OCI-LY3 (cell line): ENCODE measurements at regions not wholly inside any gene's neighbourhood (a gene's known extent, or its start where the extent isn't known, plus 50 kb on each side); places are given as distances from the start of the nearest gene placed in this dataset.

Experiments
- H2AFZ ChIP-seq: fragments of 200-600, 300-600 bp; shearing (Covaris generic); 2 replicates; pipeline ENCODE4 v1.6.0; 2014; ENCODE audit warnings: antibody characterized with exemption, low read depth, low read length
- H3K27ac ChIP-seq: fragments of 200-600, 300-600 bp; sonication (generic); 2 replicates; pipeline ENCODE4 v1.5.1; 2014; ENCODE audit warnings: mild to moderate bottlenecking, low read length, moderate library complexity, mixed read lengths
- H3K27me3 ChIP-seq: fragments of 200-600, 300-600 bp; sonication (generic); 2 replicates; pipeline ENCODE4 v1.6.1; 2014; ENCODE audit warnings: low read depth, low read length, mixed read lengths
- H3K36me3 ChIP-seq: fragments of 200-600, 300-600 bp; sonication (generic); replicated peaks from 2 replicates; pipeline ENCODE3; 2014; ENCODE audit warnings: low read depth, low read length, mixed read lengths
- H3K4me1 ChIP-seq: fragments of 300-600, 200-600 bp; sonication (generic); 2 replicates; pipeline ENCODE4 v1.6.1; 2014; ENCODE audit warnings: low read length, mixed read lengths
- H3K4me2 ChIP-seq: fragments of 200-600, 300-600 bp; sonication (generic); 2 replicates; pipeline ENCODE4 v1.6.1; 2014; ENCODE audit warnings: low read length, mixed read lengths
- H3K4me3 ChIP-seq: fragments of 300-600, 200-600 bp; sonication (generic); 2 replicates; pipeline ENCODE4 v1.5.1; 2014; ENCODE audit warnings: antibody characterized with exemption, mild to moderate bottlenecking, low read length, moderate library complexity
- H3K79me2 ChIP-seq: fragments of 300-600, 200-600 bp; shearing (Covaris generic); 2 replicates; pipeline ENCODE4 v1.6.1; 2014; ENCODE audit warnings: mild to moderate bottlenecking, low read length, mixed read lengths
- H3K9ac ChIP-seq: fragments of 300-600, 200-600 bp; shearing (Covaris generic); 2 replicates; pipeline ENCODE4 v1.6.0; 2014; ENCODE audit warnings: mild to moderate bottlenecking, low read length, moderate library complexity
- H3K9me3 ChIP-seq: fragments of 200-600, 300-600 bp; shearing (Covaris generic); 2 replicates; pipeline ENCODE4 v1.6.1; 2014; ENCODE audit warnings: low read length, mixed read lengths; ENCODE audit not compliant: insufficient read depth
- H4K20me1 ChIP-seq: fragments of 200-600, 300-600 bp; sonication (generic); 2 replicates; pipeline ENCODE4 v1.6.1; 2016; ENCODE audit warnings: low read length, mixed read lengths; ENCODE audit not compliant: insufficient read depth
- CTCF ChIP-seq: fragments of 200-600, 300-600 bp; sonication (generic); IDR thresholded peaks from 2 replicates; pipeline ENCODE4 v1.5.1; 2014; ENCODE audit warnings: antibody characterized with exemption, low read length, low read depth
- EZH2phosphoT487 ChIP-seq: fragments of 200-600 bp; shearing (Covaris generic); IDR thresholded peaks from 2 replicates; pipeline ENCODE4 v1.6.1; 2018; ENCODE audit warnings: antibody characterized with exemption, mixed run types, low read depth

- Histone ChIP-seq H3K4me1 (no peaks in the 10 kb centered on the region), H3K79me2 (no peaks in the 10 kb centered on the region), H3K27me3 (no peaks in the 10 kb centered on the region), H3K9ac (no peak overlapping the region), H2AFZ (no peak overlapping the region), H3K36me3 (no peaks in the 10 kb centered on the region), H3K4me2 (no peak overlapping the region), H3K4me3 (no peak overlapping the region), H3K9me3 (no peaks in the 10 kb centered on the region), H3K27ac (no peak overlapping the region), H4K20me1 (no peaks in the 10 kb centered on the region)
- TF ChIP-seq EZH2phosphoT487, result no peak
- no peak for TF ChIP-seq CTCF
These were observed 55.0 kb downstream of the GPR6 start for GRCh38 chr6:110033101-110033500.

- TF ChIP-seq EZH2phosphoT487 (no peak), CTCF (no peak)
- H3K27me3 ChIP-seq, result no peaks in the 10 kb centered on the region
- H2AFZ ChIP-seq, result no peak overlapping the region
- no peaks in the 10 kb centered on the region for H3K79me2 ChIP-seq
- no peak overlapping the region for H3K4me3 ChIP-seq
- no peaks in the 10 kb centered on the region for H4K20me1 ChIP-seq
- no peak overlapping the region for H3K9ac ChIP-seq
- no peak overlapping the region for H3K27ac ChIP-seq
- H3K9me3 ChIP-seq, result no peaks in the 10 kb centered on the region
- no peaks in the 10 kb centered on the region for H3K4me1 ChIP-seq
- H3K4me2 ChIP-seq, result no peak overlapping the region
- H3K36me3 ChIP-seq, result no peaks in the 10 kb centered on the region
These were observed 55.9 kb downstream of the GPR6 start for GRCh38 chr6:110033749-110034666.

GRCh38 chr6:110034667-110035036 lies 56.5 kb downstream of the GPR6 start:
- Histone ChIP-seq H3K4me2 (no peak overlapping the region), H3K9ac (no peak overlapping the region), H2AFZ (no peak overlapping the region), H3K27me3 (no peaks in the 10 kb centered on the region), H3K9me3 (no peaks in the 10 kb centered on the region), H3K36me3 (no peaks in the 10 kb centered on the region), H3K27ac (no peak overlapping the region), H4K20me1 (no peaks in the 10 kb centered on the region), H3K79me2 (no peaks in the 10 kb centered on the region), H3K4me3 (no peak overlapping the region), H3K4me1 (no peaks in the 10 kb centered on the region)
- TF ChIP-seq EZH2phosphoT487, result no peak
- TF ChIP-seq CTCF, result no peak

GRCh38 chr6:110035321-110035720 lies 57.2 kb downstream of the GPR6 start:
- no peak overlapping the region for H3K4me3 ChIP-seq
- no peak overlapping the region for H3K9ac ChIP-seq
- no peaks in the 10 kb centered on the region for H3K36me3 ChIP-seq
- H3K4me2 ChIP-seq, result no peak overlapping the region
- H3K27me3 ChIP-seq, result no peaks in the 10 kb centered on the region
- no peaks in the 10 kb centered on the region for H3K79me2 ChIP-seq
- H3K4me1 ChIP-seq, result no peaks in the 10 kb centered on the region
- no peak for TF ChIP-seq EZH2phosphoT487
- TF ChIP-seq CTCF, result no peak
- H4K20me1 ChIP-seq, result no peaks in the 10 kb centered on the region
- H3K9me3 ChIP-seq, result no peaks in the 10 kb centered on the region
- H2AFZ ChIP-seq, result no peak overlapping the region
- H3K27ac ChIP-seq, result no peak overlapping the region
